Fibroblast of mammary gland (primary cell): ENCODE measurements at regions not wholly inside any gene's neighbourhood (a gene's known extent, or its start where the extent isn't known, plus 50 kb on each side); places are given as distances from the start of the nearest gene placed in this dataset.

Source experiments
- DNase-seq: peaks from one replicate; pipeline ENCODE4 v3.0.0-alpha.2; 2010; ENCODE audit warnings: low read depth
- H3K4me3 ChIP-seq: 2 replicates; pipeline ENCODE4 v1.5.1; 2011; ENCODE audit warnings: low read depth, mild to moderate bottlenecking, low read length, moderate library complexity; ENCODE audit not compliant: control insufficient read depth
- CTCF ChIP-seq: conservative IDR thresholded peaks from 2 replicates; pipeline ENCODE4 v1.5.1; 2011; ENCODE audit warnings: low read depth, low read length, inconsistent platforms; ENCODE audit not compliant: control insufficient read depth, insufficient read depth

- no peak overlapping the region for H3K4me3 ChIP-seq
- TF ChIP-seq CTCF: no peak
- peak; percentile 8 for DNase-seq
Measured at GRCh38 chr6:113148566-113148965, 708.6 kb upstream of the MARCKS start.

GRCh38 chr6:113149511-113149910, 707.6 kb upstream of the MARCKS start:
- TF ChIP-seq CTCF: no peak

GRCh38 chr6:113160306-113161017, 696.7 kb upstream of the MARCKS start:
- no peak overlapping the region for H3K4me3 ChIP-seq
- no peak for TF ChIP-seq CTCF
- no peak for DNase-seq

More at GRCh38 chr6:113149511-113149910, 707.6 kb upstream of the MARCKS start:
- DNase-seq: peak; percentile 10
- H3K4me3 ChIP-seq: no peak overlapping the region

- DNase-seq: no peak
- TF ChIP-seq CTCF: no peak
Measured at GRCh38 chr6:113161018-113161315, 696.2 kb upstream of the MARCKS start.

GRCh38 chr6:113162739-113163138, 694.4 kb upstream of the MARCKS start:
- no peak for TF ChIP-seq CTCF

More at GRCh38 chr6:113161018-113161315, 696.2 kb upstream of the MARCKS start:
- H3K4me3 ChIP-seq: no peak overlapping the region

GRCh38 chr6:113168057-113168456, 689.1 kb upstream of the MARCKS start:
- no peak for TF ChIP-seq CTCF
- no peak for DNase-seq
- no peak overlapping the region for H3K4me3 ChIP-seq

More at GRCh38 chr6:113162739-113163138, 694.4 kb upstream of the MARCKS start:
- no peak for DNase-seq
- no peak overlapping the region for H3K4me3 ChIP-seq
